ENCODE measurements at regions not wholly inside any gene's neighbourhood (a gene's known extent, or its start where the extent isn't known, plus 50 kb on each side); places are given as distances from the start of the nearest gene placed in this dataset.

- Mint-ChIP-seq H3K27ac (peak overlapping the region in 2 of 6 donors; percentile 44), H3K36me3 (peaks cover 7 to 14% of the 10 kb centered on the region in 2 donors), H3K27me3 (no peaks in the 10 kb centered on the region), H3K4me3 (peak overlapping the region in 1 of 8 donors; percentile 37), H3K9me3 (peaks cover 5 to 50% (median 25%) of the 10 kb centered on the region in 7 donors), H3K4me1 (peaks cover 0 to 4% (median 1%) of the 10 kb centered on the region in 3 donors)
- ATAC-seq (ENCODE audit: low read depth in 2 of 2) (no peak), DNase-seq (no peak)
Measured at GRCh38 chr9:8052991-8053390, 253.4 kb upstream of the DMAC1 start.

- peaks cover 8 to 26% of the 10 kb centered on the region in 2 donors for H3K36me3 Mint-ChIP-seq
- ATAC-seq (ENCODE audit: low read depth in 2 of 2) (no peak), DNase-seq (no peak)
- H3K27ac Mint-ChIP-seq: peak overlapping the region in 3 of 6 donors; percentile 29 to 87 (median 69)
- peaks cover 6 to 12% (median 9%) of the 10 kb centered on the region in 3 donors for H3K4me1 Mint-ChIP-seq
- H3K4me3 Mint-ChIP-seq: peak overlapping the region in 2 of 8 donors; percentile 20 to 76
- H3K9me3 Mint-ChIP-seq: peaks cover 17 to 67% (median 46%) of the 10 kb centered on the region in 7 donors
- no peaks in the 10 kb centered on the region for H3K27me3 Mint-ChIP-seq
Measured at GRCh38 chr9:8037745-8038144, 238.2 kb upstream of the DMAC1 start.

DNA sequence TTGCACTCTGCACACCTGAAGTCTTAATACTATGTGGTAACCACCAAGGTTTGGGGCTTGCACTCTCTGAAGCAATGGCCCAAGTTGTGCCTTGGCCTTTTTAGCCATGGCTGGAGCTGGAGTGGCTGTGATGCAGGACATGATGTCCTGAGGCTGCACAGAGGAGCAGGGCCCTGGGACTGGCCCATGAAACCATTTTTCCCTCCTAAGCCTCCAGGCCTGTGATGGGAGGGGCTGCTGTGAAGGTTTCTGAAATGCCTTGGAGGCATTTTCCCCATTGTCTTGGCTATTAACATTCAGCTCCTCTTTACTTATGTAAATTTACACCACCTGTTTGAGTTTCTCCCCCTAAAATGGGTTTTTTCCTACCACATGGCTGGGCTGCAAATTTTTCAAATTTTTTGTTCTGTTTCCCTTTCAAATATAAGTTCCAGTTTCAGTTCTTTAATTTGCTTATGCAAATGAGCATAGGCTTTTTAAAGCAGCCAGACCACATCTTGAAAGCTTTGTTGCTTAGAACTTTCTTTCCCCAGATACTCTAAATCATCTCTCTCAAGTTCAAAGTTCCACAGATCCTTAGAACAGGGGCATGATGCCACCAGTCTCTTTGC, 237.4 kb upstream of the DMAC1 start:
- Mint-ChIP-seq H3K27ac (peak overlapping the region in 2 of 6 donors; percentile 54 to 69), H3K36me3 (peaks cover 8 to 26% of the 10 kb centered on the region in 2 donors), H3K4me3 (peak overlapping the region in 5 of 8 donors; percentile 20 to 76 (median 43)), H3K27me3 (no peaks in the 10 kb centered on the region), H3K4me1 (peaks cover 6 to 12% (median 9%) of the 10 kb centered on the region in 3 donors), H3K9me3 (peaks cover 17 to 60% (median 41%) of the 10 kb centered on the region in 7 donors)
- peak; percentile 30 to 55 for ATAC-seq (ENCODE audit: low read depth in 2 of 2)
- DNase-seq: no peak

DNA sequence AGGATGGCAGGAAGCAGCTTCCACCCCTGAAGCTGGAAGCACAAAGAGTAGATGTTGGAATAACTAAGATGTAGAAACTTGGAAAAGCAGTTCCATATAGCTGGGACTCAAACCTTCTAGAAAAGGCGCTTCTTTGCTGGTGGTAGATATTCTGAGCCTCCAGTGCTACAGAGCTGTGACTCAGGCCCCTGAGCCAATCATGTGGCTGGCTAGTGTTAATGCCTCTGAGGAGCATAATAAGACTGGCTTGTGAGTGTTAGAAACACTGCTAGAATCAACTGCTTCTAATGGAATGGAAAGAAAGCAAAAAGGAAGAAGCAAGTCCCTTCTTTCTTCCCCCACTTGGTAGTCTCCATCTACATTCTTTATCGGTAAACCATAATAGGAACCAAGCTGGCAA, 234.2 kb upstream of the DMAC1 start:
- Mint-ChIP-seq H3K9me3 (peaks cover 11 to 31% (median 26%) of the 10 kb centered on the region in 7 donors), H3K36me3 (peaks cover 8 to 20% of the 10 kb centered on the region in 2 donors), H3K27me3 (no peaks in the 10 kb centered on the region), H3K27ac (no peak overlapping the region), H3K4me3 (no peak overlapping the region), H3K4me1 (peaks cover 12 to 18% (median 17%) of the 10 kb centered on the region in 3 donors)
- DNase-seq (no peak), ATAC-seq (ENCODE audit: low read depth in 2 of 2) (no peak)

GRCh38 chr9:8030095-8030494, 230.5 kb upstream of the DMAC1 start:
- no peaks in the 10 kb centered on the region for H3K27me3 Mint-ChIP-seq
- no peaks in the 10 kb centered on the region for H3K36me3 Mint-ChIP-seq
- no peak for ATAC-seq (ENCODE audit: low read depth in 2 of 2)
- peaks cover 5 to 10% (median 6%) of the 10 kb centered on the region in 3 donors for H3K4me1 Mint-ChIP-seq
- DNase-seq: no peak
- H3K4me3 Mint-ChIP-seq: no peak overlapping the region
- H3K9me3 Mint-ChIP-seq: no peaks in the 10 kb centered on the region
- H3K27ac Mint-ChIP-seq: no peak overlapping the region

GRCh38 chr9:8027351-8027750, 227.8 kb upstream of the DMAC1 start:
- Mint-ChIP-seq H3K9me3 (peaks cover 4 to 18% (median 9%) of the 10 kb centered on the region in 7 donors), H3K27ac (no peak overlapping the region), H3K36me3 (peaks cover 0 to 17% of the 10 kb centered on the region in 2 donors), H3K4me1 (peaks cover 5 to 10% (median 6%) of the 10 kb centered on the region in 3 donors), H3K4me3 (no peak overlapping the region), H3K27me3 (peaks cover 0 to 8% (median 2%) of the 10 kb centered on the region in 3 donors)
- DNase-seq: no peak
- ATAC-seq (ENCODE audit: low read depth in 2 of 2): no peak

- H3K27ac Mint-ChIP-seq: no peak overlapping the region
- H3K36me3 Mint-ChIP-seq: peaks cover 4 to 22% of the 10 kb centered on the region in 2 donors
- DNase-seq (no peak), ATAC-seq (ENCODE audit: low read depth in 2 of 2) (no peak)
- H3K27me3 Mint-ChIP-seq: peaks cover 0 to 8% (median 7%) of the 10 kb centered on the region in 3 donors
- H3K9me3 Mint-ChIP-seq: peaks cover 7 to 23% (median 13%) of the 10 kb centered on the region in 7 donors
- no peak overlapping the region for H3K4me3 Mint-ChIP-seq
- H3K4me1 Mint-ChIP-seq: no peaks in the 10 kb centered on the region
Measured at GRCh38 chr9:8025551-8025950, 226.0 kb upstream of the DMAC1 start.

DNA sequence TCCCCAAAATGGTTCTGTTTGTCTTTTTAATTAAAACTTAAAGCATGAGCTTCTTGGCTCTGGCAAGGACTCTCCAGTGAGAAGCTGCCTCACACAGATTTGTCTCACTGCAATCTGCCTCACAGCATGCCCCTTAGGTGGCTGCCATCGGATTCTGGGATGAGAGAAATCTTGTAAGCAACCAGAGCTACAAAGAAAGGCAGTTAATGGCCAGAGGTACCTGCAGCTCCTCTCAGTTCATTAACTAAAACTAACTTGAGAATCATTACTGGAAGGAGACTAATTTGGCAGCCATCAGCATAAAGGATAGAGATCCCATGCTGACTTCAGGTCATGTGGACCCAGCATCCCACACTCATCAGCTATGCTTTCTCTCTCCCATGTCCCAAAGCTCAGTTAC, 220.6 kb upstream of the DMAC1 start:
- Mint-ChIP-seq H3K36me3 (peaks cover 4 to 22% of the 10 kb centered on the region in 2 donors), H3K27ac (no peak overlapping the region), H3K27me3 (peaks cover 0 to 8% (median 7%) of the 10 kb centered on the region in 3 donors), H3K4me3 (no peak overlapping the region), H3K4me1 (peaks cover 0 to 5% (median 3%) of the 10 kb centered on the region in 3 donors), H3K9me3 (peaks cover 9 to 23% (median 13%) of the 10 kb centered on the region in 7 donors)
- DNase-seq: no peak
- ATAC-seq (ENCODE audit: low read depth in 2 of 2): no peak

DNA sequence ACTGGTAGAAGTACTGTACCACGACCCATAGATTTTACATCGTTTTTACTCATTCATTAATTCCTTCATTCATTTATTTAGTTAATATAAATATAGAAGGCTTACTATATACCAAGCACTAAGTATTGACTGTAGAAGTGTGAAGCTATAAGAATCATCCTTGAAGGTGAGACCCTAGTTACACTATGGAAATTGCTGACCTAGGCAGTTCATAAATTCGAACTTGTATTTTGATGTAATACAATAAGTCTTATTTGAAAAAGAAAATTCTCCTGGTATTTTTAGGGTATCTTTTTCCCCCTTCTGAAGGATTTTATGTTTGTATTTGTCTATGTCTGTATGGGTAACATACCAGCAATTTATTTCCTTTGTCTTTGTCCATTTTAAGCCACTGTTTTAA, 220.1 kb upstream of the DMAC1 start:
- H3K4me1 Mint-ChIP-seq: peaks cover 0 to 5% (median 3%) of the 10 kb centered on the region in 3 donors
- peaks cover 9 to 23% (median 11%) of the 10 kb centered on the region in 7 donors for H3K9me3 Mint-ChIP-seq
- no peak overlapping the region for H3K27ac Mint-ChIP-seq
- H3K36me3 Mint-ChIP-seq: peaks cover 4 to 22% of the 10 kb centered on the region in 2 donors
- no peak for DNase-seq
- no peak overlapping the region for H3K4me3 Mint-ChIP-seq
- no peak for ATAC-seq (ENCODE audit: low read depth in 2 of 2)
- H3K27me3 Mint-ChIP-seq: peaks cover 0 to 8% (median 7%) of the 10 kb centered on the region in 3 donors

GRCh38 chr9:8014997-8015682, 215.6 kb upstream of the DMAC1 start:
- Mint-ChIP-seq H3K4me3 (no peak overlapping the region), H3K4me1 (peaks cover 0 to 5% (median 3%) of the 10 kb centered on the region in 3 donors), H3K27me3 (no peaks in the 10 kb centered on the region), H3K36me3 (no peaks in the 10 kb centered on the region), H3K27ac (no peak overlapping the region), H3K9me3 (peaks cover 0 to 3% (median 1%) of the 10 kb centered on the region in 7 donors)
- ATAC-seq (ENCODE audit: low read depth in 2 of 2) (no peak), DNase-seq (no peak)

- peaks cover 0 to 6% (median 1%) of the 10 kb centered on the region in 7 donors for H3K9me3 Mint-ChIP-seq
- H3K27ac Mint-ChIP-seq: no peak overlapping the region
- no peak overlapping the region for H3K4me3 Mint-ChIP-seq
- no peak for DNase-seq
- H3K27me3 Mint-ChIP-seq: peaks cover 0 to 8% (median 6%) of the 10 kb centered on the region in 3 donors
- ATAC-seq (ENCODE audit: low read depth in 2 of 2): no peak
- H3K4me1 Mint-ChIP-seq: peaks cover 0 to 5% (median 3%) of the 10 kb centered on the region in 3 donors
- H3K36me3 Mint-ChIP-seq: peaks cover 6 to 15% of the 10 kb centered on the region in 2 donors
Measured at GRCh38 chr9:8012986-8013385, 213.4 kb upstream of the DMAC1 start.

DNA sequence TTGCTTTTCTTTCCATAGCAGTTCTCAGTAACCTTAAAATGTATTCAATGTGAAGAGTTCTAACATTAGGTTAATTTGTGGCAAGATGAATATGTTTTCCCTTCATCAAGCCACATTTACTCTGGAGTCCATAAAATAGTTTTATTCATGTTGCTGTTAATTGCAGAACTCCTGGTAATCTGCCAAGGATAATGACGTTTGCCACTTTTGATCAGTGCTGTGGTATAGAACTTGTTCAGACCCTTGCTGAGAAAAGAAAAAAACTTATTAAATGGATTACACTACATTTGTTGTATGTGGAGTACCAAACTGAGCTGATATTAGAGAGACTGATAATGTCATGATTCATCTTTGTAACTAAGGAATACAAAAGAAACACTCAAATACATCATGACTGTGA, 212.4 kb upstream of the DMAC1 start:
- Mint-ChIP-seq H3K27ac (no peak overlapping the region), H3K4me3 (no peak overlapping the region), H3K27me3 (peaks cover 0 to 8% (median 6%) of the 10 kb centered on the region in 3 donors), H3K9me3 (peaks cover 0 to 6% (median 1%) of the 10 kb centered on the region in 7 donors), H3K4me1 (peaks cover 0 to 5% (median 3%) of the 10 kb centered on the region in 3 donors), H3K36me3 (peaks cover 6 to 15% of the 10 kb centered on the region in 2 donors)
- DNase-seq (no peak), ATAC-seq (ENCODE audit: low read depth in 2 of 2) (no peak)

DNA sequence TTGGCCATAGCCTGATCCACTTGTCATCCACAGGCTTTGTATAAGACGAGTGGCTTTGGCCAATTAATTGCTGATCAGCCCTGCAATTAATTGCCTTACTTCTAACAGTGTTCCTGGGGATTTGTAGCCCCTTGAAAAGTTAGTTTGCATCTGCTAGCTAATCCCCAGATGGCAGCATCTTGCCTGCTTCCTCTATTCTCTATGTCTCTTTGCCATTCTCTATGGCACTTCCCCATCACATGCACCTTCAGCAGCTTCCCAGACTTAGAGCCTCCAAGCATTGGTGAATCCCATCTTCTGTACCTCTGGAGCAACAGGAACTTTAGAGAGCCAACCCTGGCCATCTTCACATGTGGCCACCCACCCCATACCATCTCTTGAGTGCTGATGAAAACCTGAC, 197.0 kb upstream of the DMAC1 start:
- Mint-ChIP-seq H3K27ac (peak overlapping the region in 2 of 6 donors; percentile 27 to 39), H3K9me3 (peaks cover 0 to 2% (median 0%) of the 10 kb centered on the region in 7 donors)

More for the DNA sequence above, 197.0 kb upstream of the DMAC1 start:
- ATAC-seq (ENCODE audit: low read depth in 2 of 2) (peak in 1 of 2 donors; percentile 56), DNase-seq (no peak)
- Mint-ChIP-seq H3K36me3 (no peaks in the 10 kb centered on the region), H3K27me3 (no peaks in the 10 kb centered on the region), H3K4me3 (no peak overlapping the region), H3K4me1 (peaks cover 8 to 13% (median 9%) of the 10 kb centered on the region in 3 donors)
